Prostate gland (tissue), 2 donors: ENCODE measurements at regions not wholly inside any gene's neighbourhood (a gene's known extent, or its start where the extent isn't known, plus 50 kb on each side); places are given as distances from the start of the nearest gene placed in this dataset.

Source experiments
- DNase-seq: peaks from one replicate; pipeline ENCODE4 v3.0.0-alpha.2; 2019; ENCODE audit warnings: low spot score
- H3K27ac ChIP-seq, 2 donors: fragments of 200-600 bp; sonication (generic); 2 replicates each; pipeline ENCODE4 v1.5.1; 2017 to 2019
- H3K27me3 ChIP-seq: fragments of 200-600 bp; sonication (generic); replicated peaks from 2 replicates; pipeline ENCODE4 v1.5.1; 2019; ENCODE audit not compliant: insufficient read depth
- H3K36me3 ChIP-seq, 2 donors: fragments of 200-600 bp; sonication (generic); 1 replicate in 1 of 2; 2 replicates in 1 of 2; pipeline versions ENCODE4 v1.5.1 to v1.8.1; 2017 to 2019
- H3K4me1 ChIP-seq: fragments of 200-600 bp; sonication (generic); replicated peaks from 2 replicates; pipeline ENCODE4 v1.5.1; 2019
- H3K4me3 ChIP-seq, 2 donors: fragments of 200-600 bp; sonication (generic); 2 replicates each; pipeline ENCODE4 v1.5.1; 2017 to 2019
- H3K9me3 ChIP-seq: fragments of 200-600 bp; sonication (generic); 2 replicates; pipeline ENCODE4 v1.5.1; 2017
- POLR2A ChIP-seq: fragments of 450-650 bp; IDR thresholded peaks from one replicate; pipeline ENCODE4 v1.6.1; 2016; ENCODE audit warnings: antibody characterized with exemption, mild to moderate bottlenecking
- POLR2AphosphoS5 ChIP-seq: sonication (generic); formaldehyde crosslinking; IDR thresholded peaks from one replicate; pipeline ENCODE4 v1.6.1; 2017; ENCODE audit warnings: antibody characterized with exemption
- WGBS: methylation state at CpG from one replicate; pipeline ENCODE4 v1.1.5; 2018; 5-methylcytosine and 5-hydroxymethylcytosine counted together
- intact Hi-C: fragments of 100-400 bp; cut with DNase I; formaldehyde crosslinking; loops from one replicate; pipeline ENCODE4 v1.14.2; 2022
- TF ChIP-seq, protein P1 (sequence below), 4 experiments: fragments of 200-600 bp in 2 of 4; fragments of 450-650 bp in 2 of 4; sonication (generic) in 2 of 4; IDR thresholded peaks; 1 replicate in 3 of 4; 2 replicates in 1 of 4; pipeline ENCODE4 v1.5.1; 2016 to 2019; ENCODE audit warnings: antibody characterized with exemption in 4 of 4, mild to moderate bottlenecking in 2 of 4, moderate library complexity in 2 of 4

GRCh38 chr9:86449246-86449645 is 95.0 kb upstream of the TUT7 start:
- H3K4me1 ChIP-seq, result no peaks in the 10 kb centered on the region
- intact Hi-C loops, result no loop called here
- no peaks in the 10 kb centered on the region for H3K36me3 ChIP-seq
- no peak for TF ChIP-seq POLR2A
- H3K4me3 ChIP-seq, result no peak overlapping the region
- 84% methylated on average over 2 of the region's 2 CpGs for WGBS
- no peaks in the 10 kb centered on the region for H3K9me3 ChIP-seq
- no peaks in the 10 kb centered on the region for H3K27me3 ChIP-seq
- DNase-seq, result no peak
- no peak overlapping the region for H3K27ac ChIP-seq

GRCh38 chr9:86445671-86446070 is 91.5 kb upstream of the TUT7 start:
- Histone ChIP-seq H3K27ac (no peak overlapping the region), H3K9me3 (no peaks in the 10 kb centered on the region), H3K4me3 (no peak overlapping the region), H3K27me3 (no peaks in the 10 kb centered on the region), H3K4me1 (no peaks in the 10 kb centered on the region), H3K36me3 (no peaks in the 10 kb centered on the region)
- 48% methylated on average over 1 of the region's 1 CpG for WGBS
- TF ChIP-seq, protein P1, sequence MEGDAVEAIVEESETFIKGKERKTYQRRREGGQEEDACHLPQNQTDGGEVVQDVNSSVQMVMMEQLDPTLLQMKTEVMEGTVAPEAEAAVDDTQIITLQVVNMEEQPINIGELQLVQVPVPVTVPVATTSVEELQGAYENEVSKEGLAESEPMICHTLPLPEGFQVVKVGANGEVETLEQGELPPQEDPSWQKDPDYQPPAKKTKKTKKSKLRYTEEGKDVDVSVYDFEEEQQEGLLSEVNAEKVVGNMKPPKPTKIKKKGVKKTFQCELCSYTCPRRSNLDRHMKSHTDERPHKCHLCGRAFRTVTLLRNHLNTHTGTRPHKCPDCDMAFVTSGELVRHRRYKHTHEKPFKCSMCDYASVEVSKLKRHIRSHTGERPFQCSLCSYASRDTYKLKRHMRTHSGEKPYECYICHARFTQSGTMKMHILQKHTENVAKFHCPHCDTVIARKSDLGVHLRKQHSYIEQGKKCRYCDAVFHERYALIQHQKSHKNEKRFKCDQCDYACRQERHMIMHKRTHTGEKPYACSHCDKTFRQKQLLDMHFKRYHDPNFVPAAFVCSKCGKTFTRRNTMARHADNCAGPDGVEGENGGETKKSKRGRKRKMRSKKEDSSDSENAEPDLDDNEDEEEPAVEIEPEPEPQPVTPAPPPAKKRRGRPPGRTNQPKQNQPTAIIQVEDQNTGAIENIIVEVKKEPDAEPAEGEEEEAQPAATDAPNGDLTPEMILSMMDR (IDR thresholded peaks at IDR 0.05), result no peak
- TF ChIP-seq POLR2A, result no peak
- TF ChIP-seq POLR2AphosphoS5, result no peak
- intact Hi-C loops, result no loop called here
- DNase-seq, result no peak

DNA sequence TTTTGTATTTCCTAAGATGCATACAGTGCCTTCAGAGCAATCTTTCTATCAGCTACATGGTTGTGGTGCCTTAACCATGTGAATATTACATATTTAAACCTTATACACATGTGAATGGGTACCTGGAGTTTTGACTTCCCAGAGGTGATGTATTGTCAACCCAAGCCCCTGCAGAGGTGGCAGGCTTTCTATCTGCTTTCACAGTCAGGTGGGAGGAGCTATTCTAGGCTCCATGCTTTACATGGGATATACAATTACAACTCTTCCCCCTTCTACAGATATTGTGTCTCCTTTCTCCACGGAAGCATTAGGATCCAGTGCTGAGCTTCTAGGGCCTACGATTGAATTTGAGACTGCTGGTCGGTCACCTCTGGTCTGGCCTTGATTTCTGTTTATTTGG is 89.8 kb upstream of the TUT7 start:
- 74% methylated on average over 3 of the region's 3 CpGs for WGBS
- Histone ChIP-seq H3K4me3 (no peak overlapping the region), H3K9me3 (no peaks in the 10 kb centered on the region), H3K27me3 (no peaks in the 10 kb centered on the region), H3K4me1 (no peaks in the 10 kb centered on the region), H3K27ac (no peak overlapping the region), H3K36me3 (no peaks in the 10 kb centered on the region)
- intact Hi-C loops, result no loop called here
- DNase-seq, result no peak
- TF ChIP-seq POLR2AphosphoS5, result no peak
- TF ChIP-seq, protein P1 (IDR thresholded peaks at IDR 0.05), result no peak
- no peak for TF ChIP-seq POLR2A

DNA sequence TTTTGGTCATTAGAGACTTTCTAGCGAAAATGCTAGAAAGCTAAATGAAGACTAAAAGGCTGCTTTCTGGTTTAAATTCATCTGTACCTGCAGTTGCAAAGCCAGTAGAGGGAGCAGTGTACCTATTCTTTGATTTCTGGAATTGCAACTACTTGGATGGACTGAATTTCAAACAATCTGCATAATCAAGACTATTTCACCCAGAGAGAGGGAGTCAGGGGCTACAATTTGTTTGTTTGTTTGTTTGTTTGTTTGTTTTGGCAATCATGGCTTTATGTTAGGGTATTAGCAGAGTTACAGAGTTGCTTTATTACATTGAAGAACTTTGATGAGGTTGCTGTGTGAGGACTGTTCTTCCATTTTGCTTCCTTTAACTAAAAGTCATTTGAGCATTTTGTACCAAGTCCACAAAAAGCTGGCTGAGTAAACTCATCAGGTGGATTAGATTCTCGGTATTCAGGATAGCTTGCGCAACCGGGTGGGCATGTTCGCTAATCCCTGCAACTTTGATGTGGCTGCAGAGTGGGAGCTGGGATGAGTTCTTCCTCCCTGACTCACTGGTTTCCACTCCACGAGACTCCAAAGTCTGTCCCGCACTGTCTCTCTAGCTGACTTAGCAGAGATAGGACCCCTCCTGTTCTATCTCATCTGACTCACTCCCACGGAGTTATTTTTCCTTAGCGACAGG is 80.0 kb upstream of the TUT7 start:
- Histone ChIP-seq H3K4me3 (no peak overlapping the region), H3K27ac (peak overlapping the region in 1 of 2 donors; percentile 33)
- intact Hi-C loops, result loop anchor here (10.0 kb wide), 1 partner anchor 511 kb away; the partner anchor contains the start of gene GAS1

DNA sequence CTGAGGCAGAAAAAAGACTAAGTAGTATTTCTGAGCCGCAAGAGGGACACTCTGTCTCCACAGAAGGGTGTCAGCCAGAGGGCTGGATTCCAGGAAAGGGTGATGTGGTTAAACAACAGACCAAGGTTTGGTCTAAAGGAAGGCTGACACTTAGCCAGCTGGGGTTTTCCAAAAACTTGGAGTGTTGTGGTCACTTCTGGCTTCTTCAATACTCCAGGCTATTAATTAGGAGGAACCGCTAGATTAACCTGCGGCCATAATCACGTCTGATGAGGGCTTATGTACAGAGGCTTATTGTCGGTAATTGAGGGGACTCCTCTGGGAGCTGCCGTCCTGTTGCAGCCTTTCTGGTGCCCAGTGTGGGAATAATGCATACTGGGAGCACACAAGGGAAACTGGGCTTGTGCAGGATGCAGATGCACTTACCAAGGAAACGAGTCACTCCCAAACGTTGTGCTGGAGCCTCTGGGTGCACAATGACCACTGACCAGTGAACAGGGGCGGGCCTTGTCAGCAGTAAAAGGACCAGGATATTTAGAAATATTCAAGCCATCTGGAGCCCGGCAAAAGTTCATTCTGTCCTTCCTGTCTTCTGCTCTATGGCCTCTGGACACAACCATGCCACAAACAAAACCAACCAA is 70.2 kb upstream of the TUT7 start:
- intact Hi-C loops, result no loop called here
- WGBS, result 51% methylated on average over 10 of the region's 10 CpGs

More for the DNA sequence above, 80.0 kb upstream of the TUT7 start:
- Histone ChIP-seq H3K4me1 (no peaks in the 10 kb centered on the region), H3K27me3 (no peaks in the 10 kb centered on the region), H3K9me3 (no peaks in the 10 kb centered on the region), H3K36me3 (no peaks in the 10 kb centered on the region)
- 37% methylated on average over 9 of the region's 9 CpGs for WGBS
- peak; percentile 13 for DNase-seq
- no peak for TF ChIP-seq POLR2A
- TF ChIP-seq, protein P1 (IDR thresholded peaks at IDR 0.05), result peak in 3 of 4 experiments; percentile 60 to 74 (median 72)
- TF ChIP-seq POLR2AphosphoS5, result no peak

More for the DNA sequence above, 70.2 kb upstream of the TUT7 start:
- Histone ChIP-seq H3K36me3 (no peaks in the 10 kb centered on the region), H3K9me3 (no peaks in the 10 kb centered on the region), H3K27me3 (no peaks in the 10 kb centered on the region), H3K4me3 (no peak overlapping the region), H3K4me1 (no peaks in the 10 kb centered on the region), H3K27ac (no peak overlapping the region)
- TF ChIP-seq, protein P1 (IDR thresholded peaks at IDR 0.05), result no peak
- TF ChIP-seq POLR2A (no peak), POLR2AphosphoS5 (no peak)
- DNase-seq, result no peak
